NCI-H524 (cell line): ENCODE measurements at regions not wholly inside any gene's neighbourhood (a gene's known extent, or its start where the extent isn't known, plus 50 kb on each side); places are given as distances from the start of the nearest gene placed in this dataset.
"Not testable (repeated sequence)": the region's sequence is repeated elsewhere in the genome, so short reads cannot be mapped to it uniquely, and the experiment has no call there.

ENCODE experiments used
- DNase-seq, 2 experiments: peaks; one replicate each; lab custom pipeline; 2025; lab: John Stamatoyannopoulos, UW

DNA sequence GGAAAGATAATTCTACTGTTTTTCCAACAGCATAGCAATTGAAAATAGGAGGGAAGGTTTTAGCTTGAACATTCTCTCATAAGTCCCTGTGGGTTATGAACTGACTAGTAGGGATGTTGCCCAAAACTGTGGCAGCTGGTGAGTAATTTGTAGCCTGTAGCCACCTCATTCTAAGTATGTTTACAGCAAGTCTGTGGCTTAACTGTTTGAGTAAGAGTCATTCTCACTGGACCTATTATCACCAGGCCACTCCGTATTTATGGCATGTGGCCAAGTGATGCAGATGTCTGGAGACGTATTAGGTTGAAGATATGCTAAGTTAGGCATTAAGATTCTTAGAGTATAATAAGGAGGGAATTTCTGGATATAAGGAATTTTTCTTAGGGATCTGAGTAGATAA, 458.3 kb downstream of the ETNK1 start:
- DNase-seq = peak; percentile 91 to 97

DNA sequence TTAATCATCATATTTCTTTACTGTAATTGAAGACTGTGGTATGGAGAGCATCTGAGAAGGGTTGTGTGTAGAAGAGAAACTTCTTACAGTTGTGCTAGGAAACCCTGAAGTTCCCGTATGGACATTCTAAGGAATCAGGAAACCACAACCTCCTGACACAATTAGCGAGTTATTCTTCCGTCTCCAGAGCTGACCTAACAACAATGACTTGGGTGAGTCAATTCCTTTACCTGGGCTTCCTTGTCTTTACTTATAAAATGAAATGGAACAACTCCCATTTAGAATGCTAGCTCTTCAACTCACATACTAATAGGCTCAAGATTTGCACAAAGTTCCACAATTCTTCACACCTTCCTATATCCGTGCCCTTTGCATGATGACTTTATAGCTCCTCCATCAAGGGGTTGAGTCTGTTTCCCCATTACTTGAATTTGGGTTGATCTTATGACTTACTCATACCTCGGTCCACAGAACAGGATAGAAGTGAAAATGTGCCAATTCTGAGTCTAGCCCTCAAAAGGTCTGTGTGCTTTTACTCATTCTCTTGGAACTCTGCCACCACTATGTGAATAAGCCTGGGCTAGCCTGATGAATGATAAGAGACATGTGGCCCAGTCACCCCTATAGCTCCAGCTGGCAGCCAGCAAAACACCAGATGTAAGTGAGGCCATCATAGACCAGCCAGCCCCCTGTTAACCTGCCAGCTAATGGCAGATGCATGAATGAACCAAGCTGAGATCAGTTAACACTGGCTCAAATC, 459.4 kb downstream of the ETNK1 start:
- peak; percentile 86 to 93 for DNase-seq

DNA sequence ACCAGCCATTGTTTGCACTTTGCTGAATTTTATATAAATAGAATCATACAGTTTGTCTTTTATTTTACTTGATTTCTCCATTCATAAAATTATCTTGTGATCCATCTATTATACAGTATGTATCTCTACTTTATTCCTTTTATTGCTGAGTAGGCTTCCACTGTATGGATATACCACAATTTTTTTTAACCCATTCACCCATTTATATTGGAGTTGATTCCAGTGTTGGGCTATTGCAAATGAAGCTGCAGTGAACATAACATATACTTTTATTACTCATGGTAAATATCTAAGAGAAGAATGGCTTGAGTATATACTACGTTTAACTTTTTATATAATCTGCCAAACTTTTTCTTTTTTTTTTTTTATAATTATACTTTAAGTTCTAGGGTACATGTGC, 463.6 kb downstream of the ETNK1 start:
- no peak for DNase-seq

DNA sequence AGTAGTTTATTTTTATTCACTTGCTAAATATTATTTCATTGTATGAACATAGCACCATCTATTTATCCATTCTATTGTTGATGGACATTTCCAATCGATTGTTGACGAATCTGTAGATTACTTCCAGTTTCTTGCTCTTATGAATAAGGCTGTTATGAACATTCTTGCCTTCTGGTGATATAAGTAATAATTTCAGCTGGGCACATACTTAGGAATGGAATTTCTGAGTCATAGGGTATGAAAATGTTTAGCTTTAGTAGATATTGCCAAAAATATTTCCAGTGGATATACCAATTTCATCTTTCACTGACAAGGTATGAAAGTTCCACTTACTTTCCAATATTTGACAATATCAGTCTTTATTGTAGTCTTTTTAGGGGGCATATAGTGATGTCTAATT, 468.5 kb downstream of the ETNK1 start:
- DNase-seq = no peak

DNA sequence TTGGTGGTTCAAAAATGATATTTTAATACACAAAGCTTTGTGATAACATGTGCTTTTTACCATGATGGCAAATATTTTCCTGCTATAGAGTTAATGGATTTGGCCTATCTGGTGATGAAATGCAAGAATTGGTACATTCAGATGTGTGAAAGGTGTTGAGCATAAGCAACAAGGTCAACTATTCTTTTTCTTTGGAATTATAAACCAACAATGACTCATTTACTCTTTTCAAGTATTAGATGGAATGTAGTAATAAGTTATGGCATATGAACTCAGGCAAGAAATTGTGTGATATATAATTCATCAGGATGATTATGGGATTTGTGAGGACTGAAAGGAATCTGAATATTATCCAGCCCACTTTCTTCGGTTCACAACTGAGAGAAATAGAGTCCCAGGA, 471.4 kb downstream of the ETNK1 start:
- no peak for DNase-seq

DNA sequence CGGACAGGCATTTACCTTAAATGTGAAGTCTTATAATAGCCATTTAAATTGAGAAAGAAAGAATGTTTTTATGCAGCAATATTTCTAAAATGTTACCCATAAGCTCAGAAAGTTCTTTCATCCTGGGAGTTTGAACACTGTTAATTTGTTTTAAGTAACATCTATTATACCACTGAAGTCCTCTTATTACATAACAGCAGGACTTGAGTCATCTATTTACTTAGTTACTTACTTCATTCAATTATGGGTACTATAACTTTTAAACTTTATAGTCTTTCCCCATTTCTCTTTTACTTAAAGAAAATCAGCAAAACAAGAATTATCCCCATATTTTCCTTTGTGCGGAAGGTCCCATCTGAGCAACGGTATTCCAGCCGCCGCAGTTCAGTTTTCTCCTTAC, 473.1 kb downstream of the ETNK1 start:
- DNase-seq = no peak

DNA sequence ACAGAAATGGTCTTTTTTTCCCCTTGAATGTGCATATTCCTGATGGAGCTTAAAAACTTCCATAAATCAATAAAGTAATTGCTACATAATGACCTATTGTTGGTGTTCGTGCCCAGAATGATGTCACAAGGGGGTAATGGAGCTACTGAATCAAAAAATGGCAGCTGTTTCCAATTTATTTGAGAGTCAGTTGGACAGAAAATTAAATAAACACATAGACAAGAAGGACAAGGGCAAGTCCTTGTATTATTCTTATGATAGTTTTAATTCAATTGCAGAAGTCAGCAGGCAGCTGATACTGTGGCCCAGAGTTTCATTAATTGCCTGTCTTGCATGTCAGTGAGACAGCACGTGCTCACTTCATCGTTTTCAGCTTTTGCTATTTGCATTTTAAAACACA, 473.5 kb downstream of the ETNK1 start:
- DNase-seq = no peak

DNA sequence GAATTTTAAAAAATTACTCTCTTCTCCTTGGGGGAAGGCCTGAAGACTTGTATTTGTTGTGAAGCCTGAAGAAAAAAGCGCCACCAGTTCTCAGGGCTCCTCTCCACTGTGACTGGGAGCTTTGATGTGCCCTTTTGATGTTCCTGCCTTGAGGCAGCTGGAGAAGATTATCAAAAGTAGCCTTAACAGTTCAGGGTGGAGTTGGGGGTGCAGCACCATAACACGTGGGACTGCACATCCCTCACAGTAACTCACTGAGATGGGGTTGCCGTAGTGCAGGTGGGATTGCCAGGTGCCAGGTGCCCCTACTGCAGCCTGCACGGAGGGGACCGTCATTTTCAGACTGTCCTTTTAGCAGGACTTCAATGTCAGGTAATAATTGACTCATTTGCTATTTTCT, 474.1 kb downstream of the ETNK1 start:
- no peak for DNase-seq

DNA sequence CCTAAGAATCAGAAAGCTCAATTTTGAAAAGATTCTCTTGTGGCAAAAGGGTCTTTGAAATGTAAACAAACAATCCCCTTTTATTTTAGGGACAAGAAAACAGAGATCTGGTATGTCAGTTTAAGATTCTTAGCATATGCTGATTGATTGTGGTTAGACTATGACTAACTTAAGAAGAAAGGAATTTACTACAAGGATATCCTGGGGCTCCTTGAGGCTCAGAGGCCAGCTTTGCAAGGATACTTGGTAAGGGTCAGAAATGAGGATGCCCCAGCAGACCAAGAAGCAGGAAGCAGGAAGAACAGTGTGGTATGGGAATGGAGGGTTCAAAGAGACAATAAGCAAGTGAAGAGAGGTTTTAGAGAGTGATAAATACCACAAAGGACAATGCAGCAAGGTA, 474.6 kb downstream of the ETNK1 start:
- no peak for DNase-seq

DNA sequence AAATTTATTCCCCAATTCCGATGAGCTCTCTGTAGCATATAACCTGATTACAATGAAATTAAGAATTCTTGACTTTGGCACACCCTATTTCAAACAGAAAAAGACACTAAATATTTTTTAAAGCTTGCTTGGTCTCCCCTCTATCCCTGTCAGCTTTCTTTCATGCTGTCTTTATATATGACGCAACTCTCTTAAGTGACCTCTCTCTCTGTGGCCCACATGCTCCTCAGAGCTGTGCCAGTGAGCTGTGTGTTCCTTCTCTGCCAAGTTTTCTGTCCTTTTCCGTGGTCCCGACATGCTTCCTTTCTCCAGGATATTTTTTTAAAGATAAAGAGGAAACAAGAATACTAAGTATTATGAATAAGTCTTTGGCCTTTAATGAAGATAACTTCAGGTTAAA, 484.0 kb downstream of the ETNK1 start:
- no peak for DNase-seq

DNA sequence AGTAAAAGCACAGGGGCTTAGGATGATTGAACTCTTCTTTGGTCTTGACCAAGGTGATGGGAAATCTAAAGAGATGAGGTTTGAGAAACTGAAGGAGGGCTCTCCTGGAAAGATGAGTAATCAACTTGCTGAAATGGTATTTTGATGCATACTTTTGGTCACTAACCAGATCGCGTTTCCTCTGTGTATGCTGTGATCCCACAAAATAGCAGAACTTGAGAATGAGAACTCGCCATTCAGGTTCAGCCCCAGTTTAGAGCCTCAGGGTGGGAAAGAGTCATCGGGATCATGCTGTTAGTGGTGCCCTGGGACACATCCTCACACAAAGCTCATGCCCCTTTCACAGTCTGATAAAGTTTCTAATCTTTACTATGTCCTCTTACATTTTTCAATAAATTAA, 488.8 kb downstream of the ETNK1 start:
- no peak for DNase-seq

DNA sequence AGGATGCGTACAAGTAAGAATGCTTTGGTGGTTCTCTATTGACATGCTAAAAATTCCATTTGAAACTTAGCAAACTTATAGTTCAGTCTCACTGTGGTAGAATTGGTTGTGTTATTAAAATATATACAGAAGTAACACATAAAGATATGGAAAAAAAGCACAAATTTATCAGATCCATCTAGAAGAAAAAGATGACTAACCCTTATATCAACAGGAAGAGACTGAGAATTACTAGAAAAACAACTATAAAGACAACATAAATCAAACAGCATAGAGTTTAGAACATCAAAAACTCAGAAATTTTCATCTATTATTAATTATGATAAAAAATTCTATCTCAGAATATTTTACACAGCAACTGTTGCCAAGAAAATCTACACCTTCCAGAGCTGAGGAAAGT, 491.0 kb downstream of the ETNK1 start:
- DNase-seq = no peak

DNA sequence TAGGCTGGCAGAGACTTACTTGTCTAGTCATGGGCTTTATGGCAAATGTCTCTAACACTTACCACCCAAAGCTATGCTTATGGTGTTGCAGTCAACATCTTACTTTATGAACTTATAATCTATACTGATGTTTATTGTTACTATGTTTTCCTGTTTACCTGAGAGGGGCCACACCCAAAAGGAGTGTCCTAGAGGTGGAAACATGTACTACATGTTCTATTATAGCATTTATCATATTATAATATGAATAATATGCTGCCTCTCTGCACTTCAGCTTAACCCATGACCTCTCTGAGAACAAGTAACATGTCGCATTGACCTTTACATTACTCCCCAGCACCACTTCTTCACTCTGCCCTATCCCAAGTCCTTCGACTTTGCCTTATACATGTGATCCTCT, 501.8 kb downstream of the ETNK1 start:
- DNase-seq = no peak

DNA sequence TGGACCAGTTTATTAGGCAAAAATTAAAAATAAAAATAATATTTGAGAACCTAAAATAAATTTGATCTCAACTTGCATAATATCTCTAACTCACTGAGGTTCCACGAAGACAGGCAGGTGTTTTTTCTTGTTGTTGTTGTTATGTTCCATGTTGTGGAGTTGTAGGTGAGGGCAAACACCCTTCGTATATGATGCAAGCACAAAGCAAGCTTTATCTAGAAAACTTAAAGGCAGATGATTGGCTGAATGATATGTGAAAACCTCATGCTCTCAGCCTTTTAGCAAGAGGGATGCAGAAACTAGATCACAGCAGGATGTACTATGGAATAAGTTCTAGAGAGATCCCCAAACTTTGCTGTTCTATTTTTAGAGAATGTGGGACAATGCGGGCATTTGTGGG, 502.7 kb downstream of the ETNK1 start:
- DNase-seq = no peak

DNA sequence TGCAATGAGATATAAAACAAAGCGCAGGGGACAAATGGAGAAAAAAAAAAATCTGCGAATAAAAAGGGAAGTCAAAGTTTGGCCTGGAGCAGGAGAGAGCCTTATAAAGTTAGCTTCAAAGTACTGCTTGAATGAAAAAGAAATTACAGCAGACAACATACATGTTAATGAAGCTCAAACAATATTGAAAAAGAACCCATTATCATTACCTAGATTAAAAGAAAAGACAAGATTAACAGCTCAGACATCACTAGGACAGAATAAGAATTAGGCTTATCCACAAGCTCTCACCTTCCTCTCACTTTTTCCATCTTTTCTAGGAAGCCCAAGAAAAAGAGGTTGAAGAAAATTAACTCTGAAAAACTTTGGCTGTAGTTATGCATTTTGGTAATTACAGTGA, 503.5 kb downstream of the ETNK1 start:
- no peak for DNase-seq

DNA sequence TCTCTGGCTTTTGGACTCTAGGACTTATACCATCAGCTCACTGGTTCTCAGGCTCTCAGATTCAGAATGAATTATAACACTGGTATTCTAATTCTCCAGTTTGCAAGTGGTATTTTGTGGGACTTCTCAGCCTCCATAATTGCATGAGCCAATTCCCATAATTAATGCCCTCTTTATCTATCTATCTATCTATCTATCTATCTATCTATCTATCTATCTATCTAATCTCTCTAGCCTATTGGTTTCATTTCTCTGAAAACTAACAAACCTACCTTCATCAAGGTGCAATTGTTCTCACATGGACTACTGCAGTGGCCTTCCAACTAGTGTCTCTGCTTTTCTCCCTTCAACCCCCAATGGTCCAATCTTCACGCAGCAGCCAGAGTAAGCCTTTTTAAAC, 507.4 kb downstream of the ETNK1 start:
- DNase-seq = no peak

DNA sequence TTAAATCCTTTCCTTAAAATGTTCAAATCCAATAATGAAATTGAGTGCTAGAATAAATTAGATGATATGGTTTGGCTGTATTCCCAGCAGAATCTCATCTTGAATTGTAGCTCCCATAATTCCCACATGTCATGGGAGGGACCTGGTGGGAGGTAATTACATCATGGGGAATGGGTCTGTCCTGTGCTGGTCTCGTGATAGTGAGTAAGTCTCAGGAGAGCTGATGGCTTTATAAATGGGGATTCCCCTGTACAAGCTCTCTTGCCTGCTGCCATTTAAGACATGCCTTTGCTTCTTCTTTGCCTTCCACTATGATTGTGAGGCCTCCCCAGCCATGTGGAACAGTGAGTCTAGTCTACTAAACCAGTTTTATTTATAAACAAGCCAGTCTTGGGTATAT, 508.5 kb downstream of the ETNK1 start:
- DNase-seq = no peak

DNA sequence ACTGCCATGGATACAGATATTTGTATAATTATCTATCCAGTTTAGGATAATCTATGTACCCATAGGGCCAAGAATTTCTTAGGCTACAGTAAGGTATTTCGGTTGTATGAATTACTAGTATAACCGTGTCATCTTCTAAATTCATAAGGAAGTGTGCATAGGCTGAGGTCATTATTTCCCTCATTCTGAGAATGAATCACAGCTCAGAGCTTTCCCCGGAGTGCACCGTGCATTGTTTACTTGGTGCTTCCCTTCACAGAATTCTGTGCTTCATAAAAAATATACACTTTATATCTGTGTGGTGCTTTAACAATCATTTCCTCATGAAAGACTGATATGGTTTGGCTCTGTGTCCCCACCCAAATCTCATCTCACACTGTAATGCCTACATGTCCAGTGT, 514.1 kb downstream of the ETNK1 start:
- no peak for DNase-seq

DNA sequence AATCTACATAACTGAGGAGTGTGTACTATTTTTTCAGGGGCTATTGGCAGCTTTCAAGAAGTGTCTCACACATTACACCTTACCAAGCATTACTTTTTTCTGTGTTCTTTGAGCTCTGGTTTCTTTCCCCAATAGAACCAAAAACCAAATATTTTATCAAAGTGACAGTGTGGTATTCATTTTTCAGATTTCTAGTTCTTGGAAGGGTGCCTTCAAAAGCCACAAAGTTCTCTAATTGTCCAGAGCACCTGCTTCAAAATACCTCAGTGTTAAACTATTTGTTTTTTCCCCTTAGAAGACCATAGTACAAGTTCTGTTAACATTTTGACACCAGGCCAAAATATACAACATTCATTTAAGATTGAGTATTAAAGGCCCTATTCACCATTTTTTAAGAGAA, 515.7 kb downstream of the ETNK1 start:
- DNase-seq = no peak

DNA sequence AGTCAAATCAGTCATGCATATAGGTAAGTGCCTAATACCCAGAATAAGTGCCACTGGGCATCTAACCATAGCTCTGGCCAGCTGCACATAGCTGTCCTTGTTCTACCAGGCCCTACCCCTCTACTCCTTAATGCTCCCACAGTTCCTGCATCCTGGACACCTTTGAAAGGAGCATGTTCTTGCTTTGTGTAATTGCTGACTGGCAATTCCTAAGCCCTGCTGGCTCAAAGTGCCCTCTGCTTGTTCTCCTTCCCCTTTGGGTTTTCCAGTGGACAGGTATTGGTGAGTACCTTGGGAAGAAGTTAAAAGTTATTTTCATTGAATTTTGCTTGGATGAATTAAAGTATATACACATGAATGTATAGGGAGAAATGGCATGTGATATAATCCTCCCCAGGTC, 516.4 kb downstream of the ETNK1 start:
- DNase-seq = no peak

DNA sequence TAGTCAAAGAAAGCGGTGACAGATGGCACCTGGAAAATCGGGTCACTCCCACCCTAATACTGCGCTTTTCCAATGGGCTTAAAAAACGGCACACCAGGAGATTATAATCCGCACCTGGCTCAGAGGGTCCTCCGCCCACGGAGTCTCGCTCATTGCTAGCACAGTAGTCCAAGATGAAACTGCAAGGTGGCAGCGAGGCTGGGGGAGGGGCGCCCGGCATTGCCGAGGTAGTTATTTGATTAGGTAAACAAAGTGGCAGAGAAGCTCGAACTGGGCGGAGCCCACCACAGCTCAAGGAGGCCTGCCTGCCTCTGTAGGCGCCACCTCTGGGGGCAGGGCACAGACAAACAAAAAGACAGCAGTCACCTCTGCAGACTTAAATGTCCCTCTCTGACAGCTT, 521.1 kb downstream of the ETNK1 start:
- not testable (repeated sequence) for DNase-seq

DNA sequence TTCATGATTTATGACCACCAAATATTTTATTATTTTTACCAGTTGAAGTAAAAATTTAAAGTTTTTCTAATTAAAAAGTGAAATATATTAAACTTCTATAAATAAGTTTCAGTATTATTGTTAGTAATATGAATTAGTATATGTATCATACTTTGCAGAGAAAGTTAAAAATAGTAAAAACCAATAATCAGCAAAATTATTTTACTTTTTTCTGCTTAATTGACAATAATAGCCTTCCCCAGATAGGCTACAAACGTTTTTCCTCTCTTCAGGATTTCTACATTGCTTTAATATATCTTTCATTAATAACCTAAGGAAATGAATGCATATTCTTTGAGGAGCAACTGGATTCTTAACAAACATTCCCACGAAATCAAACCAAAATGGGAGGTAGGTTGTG, 543.5 kb downstream of the ETNK1 start:
- no peak for DNase-seq

DNA sequence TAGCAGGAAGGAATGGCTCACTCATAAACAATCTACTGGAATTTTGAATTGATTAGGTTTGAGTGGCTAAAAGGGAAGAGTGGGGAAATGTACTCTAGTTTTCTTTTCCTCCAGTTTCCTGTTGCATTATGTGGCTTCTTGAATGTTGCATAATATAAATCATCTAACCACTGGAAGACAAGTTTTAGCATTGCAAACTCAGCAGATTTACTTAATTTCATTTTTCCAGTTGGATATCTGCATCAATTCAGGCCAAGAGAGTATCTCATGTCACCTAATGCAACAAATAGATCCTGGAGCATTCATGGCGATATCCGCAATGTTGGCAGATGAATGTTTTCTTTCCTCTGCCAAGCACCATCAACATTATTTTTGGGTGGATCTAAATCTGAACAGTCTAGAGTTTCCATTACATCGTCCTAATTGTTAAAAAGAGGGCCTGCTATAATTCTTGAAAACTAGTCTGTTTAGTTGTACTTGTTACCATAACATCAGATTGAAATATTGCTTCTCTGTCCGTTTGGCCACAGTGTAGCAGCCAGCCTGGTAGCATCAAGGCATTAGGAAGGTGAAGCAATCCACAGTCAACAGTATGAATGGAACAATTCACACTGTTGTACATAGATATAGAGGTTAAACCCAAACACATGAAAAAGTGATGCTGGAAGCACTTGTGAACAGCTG, 544.2 kb downstream of the ETNK1 start:
- DNase-seq = no peak

DNA sequence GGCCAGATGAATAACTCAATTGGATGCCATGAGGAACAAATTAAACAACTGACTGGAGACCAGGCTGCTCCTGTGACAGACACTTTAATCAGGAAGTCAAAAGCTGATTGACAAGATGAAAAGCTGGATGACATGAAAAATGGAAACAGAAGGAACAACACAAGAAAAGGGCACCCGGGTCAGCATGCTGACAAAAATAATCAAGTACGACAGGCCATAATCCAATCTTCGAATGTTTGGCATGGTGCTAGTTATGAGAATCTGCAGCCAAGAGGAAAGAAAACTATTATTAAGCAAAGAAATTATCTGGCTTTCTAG, 544.7 kb downstream of the ETNK1 start:
- DNase-seq = no peak
